Erythroblast (primary cell): ENCODE measurements at regions not wholly inside any gene's neighbourhood (a gene's known extent, or its start where the extent isn't known, plus 50 kb on each side); places are given as distances from the start of the nearest gene placed in this dataset.

ENCODE experiments used
- GATA1 ChIP-seq: IDR thresholded peaks from 2 replicates; pipeline ENCODE4 v1.6.1; 2011; ENCODE audit warnings: low read depth, mild to moderate bottlenecking, control low read depth, low read length, moderate library complexity
- POLR2A ChIP-seq: IDR thresholded peaks from 2 replicates; pipeline ENCODE4 v1.6.1; 2011; ENCODE audit warnings: mild to moderate bottlenecking, low read length

DNA sequence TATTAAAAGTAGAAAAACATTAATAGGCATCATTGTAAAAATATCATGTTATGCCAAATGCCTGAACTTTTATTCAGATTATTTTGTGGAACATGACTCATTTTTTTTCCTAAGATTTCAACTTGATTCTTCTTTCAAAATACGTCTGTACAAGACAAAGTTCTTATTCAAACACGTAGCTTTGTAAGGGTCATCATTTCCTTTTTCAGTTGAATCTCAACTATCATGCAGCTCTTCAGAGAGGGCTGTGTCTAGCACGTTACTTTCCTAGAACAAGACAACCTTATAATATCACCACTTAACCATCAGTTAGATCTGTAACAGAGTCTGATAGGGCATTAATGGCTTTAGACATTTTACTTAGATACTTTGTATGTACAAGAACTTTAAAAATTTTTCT is 608.9 kb downstream of the AMY1C start:
- TF ChIP-seq POLR2A = no peak
- TF ChIP-seq GATA1 = no peak
